ENCODE measurements at regions not wholly inside any gene's neighbourhood (a gene's known extent, or its start where the extent isn't known, plus 50 kb on each side); places are given as distances from the start of the nearest gene placed in this dataset.

GRCh38 chr4:161260819-161261218 lies 903.0 kb downstream of the FSTL5 start:
- TF ChIP-seq CTCF (IDR thresholded peaks at IDR 0.05) (no peak), POLR2A (IDR thresholded peaks at IDR 0.05) (no peak)

Data from thyroid gland (tissue), 4 donors.